ENCODE measurements at regions not wholly inside any gene's neighbourhood (a gene's known extent, or its start where the extent isn't known, plus 50 kb on each side); places are given as distances from the start of the nearest gene placed in this dataset.

DNA sequence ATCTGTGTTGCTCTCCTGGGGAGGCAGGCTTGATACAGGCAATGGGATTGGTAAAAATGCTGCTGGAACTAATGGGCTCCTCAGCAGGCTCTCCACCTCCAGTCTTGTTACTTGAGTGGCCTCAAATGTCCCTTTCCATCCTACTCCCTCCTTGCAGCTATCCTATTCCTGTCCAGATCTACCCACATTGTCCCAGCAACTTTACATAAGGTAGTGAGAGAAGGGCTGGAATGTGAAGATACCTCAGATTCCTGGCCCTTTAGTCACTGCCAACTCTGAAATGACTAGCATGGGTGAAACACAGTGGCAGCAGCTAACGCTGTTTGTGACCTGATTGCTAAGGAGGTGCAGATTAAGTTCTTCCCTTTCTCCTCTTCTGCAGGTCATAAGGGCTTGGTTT, 210.1 kb upstream of the HS3ST4 start:
- TF ChIP-seq, protein P1, sequence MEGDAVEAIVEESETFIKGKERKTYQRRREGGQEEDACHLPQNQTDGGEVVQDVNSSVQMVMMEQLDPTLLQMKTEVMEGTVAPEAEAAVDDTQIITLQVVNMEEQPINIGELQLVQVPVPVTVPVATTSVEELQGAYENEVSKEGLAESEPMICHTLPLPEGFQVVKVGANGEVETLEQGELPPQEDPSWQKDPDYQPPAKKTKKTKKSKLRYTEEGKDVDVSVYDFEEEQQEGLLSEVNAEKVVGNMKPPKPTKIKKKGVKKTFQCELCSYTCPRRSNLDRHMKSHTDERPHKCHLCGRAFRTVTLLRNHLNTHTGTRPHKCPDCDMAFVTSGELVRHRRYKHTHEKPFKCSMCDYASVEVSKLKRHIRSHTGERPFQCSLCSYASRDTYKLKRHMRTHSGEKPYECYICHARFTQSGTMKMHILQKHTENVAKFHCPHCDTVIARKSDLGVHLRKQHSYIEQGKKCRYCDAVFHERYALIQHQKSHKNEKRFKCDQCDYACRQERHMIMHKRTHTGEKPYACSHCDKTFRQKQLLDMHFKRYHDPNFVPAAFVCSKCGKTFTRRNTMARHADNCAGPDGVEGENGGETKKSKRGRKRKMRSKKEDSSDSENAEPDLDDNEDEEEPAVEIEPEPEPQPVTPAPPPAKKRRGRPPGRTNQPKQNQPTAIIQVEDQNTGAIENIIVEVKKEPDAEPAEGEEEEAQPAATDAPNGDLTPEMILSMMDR (IDR thresholded peaks at IDR 0.05; ENCODE audit: low read length): no peak
- TF ChIP-seq EZH2 (IDR thresholded peaks at IDR 0.05; ENCODE audit: borderline replicate concordance, low read length): no peak
